H1 (cell line): ENCODE measurements at regions not wholly inside any gene's neighbourhood (a gene's known extent, or its start where the extent isn't known, plus 50 kb on each side); places are given as distances from the start of the nearest gene placed in this dataset.

Experiments used
- CTCF ChIA-PET: fragments of 300-600 bp; sonication (Branson Sonifier 250); formaldehyde crosslinking; loops from one replicate; lab custom pipeline; 2021; ENCODE audit not compliant: partially characterized antibody; lab: Charles Lee
- POLR2A ChIA-PET: fragments of 300-600 bp; sonication (Branson Sonifier 250); formaldehyde crosslinking; loops from one replicate; lab custom pipeline; 2021; ENCODE audit warnings: inconsistent platforms; ENCODE audit not compliant: partially characterized antibody; lab: Charles Lee
- DNase-seq, 2 experiments: peaks; one replicate each; pipeline versions ENCODE4 v3.0.0 to v3.0.0-alpha.2; 2010 to 2022; ENCODE audit warnings: low spot score in 2 of 2, low read depth in 1 of 2, mixed read lengths in 1 of 2
- FAIRE-seq: peaks from 2 replicates; lab custom pipeline; 2011; peaks lifted over from hg19 to GRCh38; lab: Jason Lieb, UNC
- H2AFZ ChIP-seq: 2 replicates; pipeline ENCODE4 v1.8.1; 2012; ENCODE audit warnings: low read length, inconsistent platforms
- H2AK5ac ChIP-seq: 2 replicates; pipeline ENCODE4 v1.6.1; 2013; ENCODE audit warnings: low read depth, low read length
- H2BK120ac ChIP-seq: replicated peaks from 2 replicates; pipeline ENCODE3; 2013; ENCODE audit warnings: low read depth, low read length, inconsistent platforms
- H2BK12ac ChIP-seq: 2 replicates; pipeline ENCODE4 v1.6.1; 2013; ENCODE audit warnings: low read depth, low read length
- H2BK15ac ChIP-seq: 2 replicates; pipeline ENCODE4 v1.6.1; 2013; ENCODE audit warnings: low read length
- H2BK20ac ChIP-seq: 2 replicates; pipeline ENCODE4 v1.6.1; 2013; ENCODE audit warnings: low read length
- H2BK5ac ChIP-seq: 2 replicates; pipeline ENCODE4 v1.6.1; 2013; ENCODE audit warnings: low read depth, low read length
- H3K14ac ChIP-seq: 2 replicates; pipeline ENCODE4 v1.6.1; 2013; ENCODE audit warnings: inconsistent platforms; ENCODE audit not compliant: insufficient read length
- H3K18ac ChIP-seq: 2 replicates; pipeline ENCODE4 v1.6.1; 2013; ENCODE audit warnings: low read length; ENCODE audit errors: extremely low read depth
- H3K23ac ChIP-seq: 2 replicates; pipeline ENCODE4 v1.6.1; 2013; ENCODE audit warnings: inconsistent platforms; ENCODE audit not compliant: insufficient read length
- H3K23me2 ChIP-seq: 2 replicates; pipeline ENCODE4 v1.6.1; 2013; ENCODE audit warnings: low read depth, low read length
- H3K27ac ChIP-seq: 2 replicates; pipeline ENCODE4 v1.6.1; 2011; ENCODE audit warnings: low read depth, low read length, inconsistent platforms
- H3K27me3 ChIP-seq, 4 experiments: replicated peaks in 1 of 4; 1 replicate in 1 of 4; 2 replicates in 3 of 4; pipeline versions ENCODE4 v1.6.1 to v1.8.1; 2011 to 2013; ENCODE audit warnings: low read length in 3 of 4, mild to moderate bottlenecking in 3 of 4, inconsistent platforms in 2 of 4, mixed read lengths in 2 of 4, moderate library complexity in 1 of 4; ENCODE audit not compliant: control insufficient read depth in 3 of 4, insufficient read depth in 3 of 4; ENCODE audit errors: extremely low read depth in 1 of 4
- H3K36me3 ChIP-seq, 4 experiments: 2 replicates each; pipeline versions ENCODE4 v1.6.1 to v1.8.1; 2011 to 2013; ENCODE audit warnings: mild to moderate bottlenecking in 4 of 4, low read length in 3 of 4, moderate library complexity in 2 of 4, control low read depth in 1 of 4, inconsistent platforms in 1 of 4; ENCODE audit not compliant: insufficient read depth in 4 of 4, control insufficient read depth in 2 of 4
- H3K4ac ChIP-seq: replicated peaks from 2 replicates; pipeline ENCODE3; 2013; ENCODE audit warnings: low read length, low read depth, mixed read lengths, inconsistent platforms; ENCODE audit not compliant: insufficient read length
- H3K4me1 ChIP-seq, 4 experiments: replicated peaks in 1 of 4; 1 replicate in 1 of 4; 2 replicates in 3 of 4; pipeline versions ENCODE4 v1.6.1 to v1.8.1; 2011 to 2013; ENCODE audit warnings: low read length in 3 of 4, inconsistent platforms in 2 of 4, mixed read lengths in 1 of 4; ENCODE audit not compliant: insufficient read depth in 4 of 4, control insufficient read depth in 3 of 4
- H3K4me2 ChIP-seq, 2 experiments: 2 replicates each; pipeline versions ENCODE4 v1.6.1 to v1.8.1; 2011 to 2013; ENCODE audit warnings: low read depth in 2 of 2, low read length in 2 of 2, control low read depth in 1 of 2, inconsistent platforms in 1 of 2, mild to moderate bottlenecking in 1 of 2; ENCODE audit not compliant: insufficient read depth in 1 of 2
- H3K4me3 ChIP-seq, 4 experiments: fragments of 200-600, 300-600 bp in 1 of 4; sonication (generic), shearing (Covaris generic), sonication (Bioruptor Twin) in 1 of 4; 2 replicates each; pipeline versions ENCODE4 v1.5.1 to v1.8.1; 2011 to 2016; ENCODE audit warnings: low read length in 4 of 4, low read depth in 3 of 4, control low read depth in 2 of 4, inconsistent platforms in 2 of 4, mild to moderate bottlenecking in 2 of 4, mixed read lengths in 1 of 4, moderate library complexity in 1 of 4; ENCODE audit not compliant: insufficient read depth in 2 of 4; ENCODE audit errors: extremely low read depth in 1 of 4
- H3K56ac ChIP-seq: replicated peaks from 2 replicates; pipeline ENCODE3; 2013; ENCODE audit warnings: low read depth, mild to moderate bottlenecking, mixed read lengths, low read length, inconsistent platforms; ENCODE audit not compliant: insufficient read length
- H3K79me1 ChIP-seq: 2 replicates; pipeline ENCODE4 v1.6.1; 2013; ENCODE audit warnings: low read depth, low read length, control low read depth
- H3K79me2 ChIP-seq, 2 experiments: 2 replicates each; pipeline versions ENCODE4 v1.6.1 to v1.8.1; 2012 to 2013; ENCODE audit warnings: low read length in 2 of 2, mild to moderate bottlenecking in 2 of 2, inconsistent platforms in 1 of 2; ENCODE audit not compliant: insufficient read depth in 2 of 2, control insufficient read depth in 1 of 2
- H3K9ac ChIP-seq, 4 experiments: replicated peaks in 1 of 4; 1 replicate in 1 of 4; 2 replicates in 3 of 4; pipeline versions ENCODE4 v1.6.1 to v1.8.1; 2011 to 2013; ENCODE audit warnings: low read depth in 3 of 4, low read length in 3 of 4, control low read depth in 2 of 4, mild to moderate bottlenecking in 2 of 4, moderate library complexity in 2 of 4, inconsistent platforms in 1 of 4; ENCODE audit errors: extremely low read depth in 1 of 4
- H3K9me3 ChIP-seq, 2 experiments: 2 replicates each; pipeline versions ENCODE4 v1.6.1 to v1.8.1; 2012 to 2013; ENCODE audit warnings: mild to moderate bottlenecking in 2 of 2, moderate library complexity in 2 of 2, control low read depth in 1 of 2, inconsistent platforms in 1 of 2, low read depth in 1 of 2, low read length in 1 of 2, mixed read lengths in 1 of 2; ENCODE audit not compliant: insufficient read depth in 2 of 2
- H4K20me1 ChIP-seq, 2 experiments: replicated peaks in 1 of 2; 2 replicates each; pipeline versions ENCODE3 to v1.8.1; 2011 to 2013; ENCODE audit warnings: inconsistent platforms in 2 of 2, low read length in 2 of 2, mild to moderate bottlenecking in 1 of 2; ENCODE audit not compliant: insufficient read depth in 2 of 2, control insufficient read depth in 1 of 2
- H4K5ac ChIP-seq: 2 replicates; pipeline ENCODE4 v1.6.1; 2013; ENCODE audit warnings: low read length, low read depth, mixed read lengths, inconsistent platforms; ENCODE audit not compliant: insufficient read length
- H4K8ac ChIP-seq: 2 replicates; pipeline ENCODE4 v1.8.0; 2013; ENCODE audit warnings: mild to moderate bottlenecking, moderate library complexity, low read length, inconsistent platforms; ENCODE audit not compliant: insufficient read depth; ENCODE audit errors: extremely low read depth
- H4K91ac ChIP-seq: replicated peaks from 2 replicates; pipeline ENCODE3; 2013; ENCODE audit warnings: low read length, mixed read lengths, inconsistent platforms; ENCODE audit not compliant: insufficient read length
- BACH1 ChIP-seq: IDR thresholded peaks from 2 replicates; pipeline ENCODE4 v1.6.1; 2012; ENCODE audit warnings: low read length, improper control_type of control experiment
- BCL11A ChIP-seq, 2 experiments: IDR thresholded peaks; one replicate each; pipeline ENCODE4 v1.6.1; 2011; ENCODE audit warnings: low read depth in 2 of 2, low read length in 2 of 2, mild to moderate bottlenecking in 2 of 2
- BRCA1 ChIP-seq: IDR thresholded peaks from 2 replicates; pipeline ENCODE4 v1.6.1; 2012; ENCODE audit warnings: low read depth, low read length, improper control_type of control experiment
- CBX5 ChIP-seq: fragments of 300-800, 300-1000 bp; sonication (generic); IDR thresholded peaks from 2 replicates; pipeline ENCODE4 v1.7.1; 2016; ENCODE audit warnings: antibody characterized with exemption, low read length, low read depth
- CBX8 ChIP-seq: fragments of 300-800, 300-1000 bp; sonication (generic); IDR thresholded peaks from 2 replicates; pipeline ENCODE4 v1.7.1; 2016; ENCODE audit warnings: low read depth, low read length, borderline replicate concordance
- CEBPB ChIP-seq: IDR thresholded peaks from 2 replicates; pipeline ENCODE4 v1.6.1; 2012; ENCODE audit warnings: low read depth, low read length
- CREB1 ChIP-seq: IDR thresholded peaks from 2 replicates; pipeline ENCODE4 v1.6.1; 2012; ENCODE audit warnings: inconsistent platforms
- E2F6 ChIP-seq: IDR thresholded peaks from 2 replicates; pipeline ENCODE4 v1.6.1; 2012; ENCODE audit warnings: inconsistent platforms
- JUN ChIP-seq: IDR thresholded peaks from 2 replicates; pipeline ENCODE4 v1.6.1; 2011; ENCODE audit warnings: low read depth, mild to moderate bottlenecking, improper control_type of control experiment, low read length
- JUND ChIP-seq: IDR thresholded peaks from 2 replicates; pipeline ENCODE4 v1.6.1; 2011; ENCODE audit warnings: mild to moderate bottlenecking, improper control_type of control experiment, low read length
- KDM1A ChIP-seq: fragments of 200-600, 300-600 bp; sonication (generic); IDR thresholded peaks from 2 replicates; pipeline ENCODE4 v1.7.1; 2016; ENCODE audit warnings: mild to moderate bottlenecking, low read length, borderline replicate concordance
- KDM5A ChIP-seq: fragments of 200-600 bp; IDR thresholded peaks from 2 replicates; pipeline ENCODE4 v1.7.1; 2012; ENCODE audit warnings: mild to moderate bottlenecking, low read length, inconsistent platforms, mixed read lengths
- PHF8 ChIP-seq: fragments of 200-600 bp; sonication (generic); conservative IDR thresholded peaks from 2 replicates; pipeline ENCODE4 v1.7.1; 2012; ENCODE audit warnings: low read depth, mild to moderate bottlenecking, inconsistent platforms, low read length, moderate library complexity
- SP2 ChIP-seq: IDR thresholded peaks from 2 replicates; pipeline ENCODE4 v1.6.1; 2012; ENCODE audit warnings: mild to moderate bottlenecking, low read length, inconsistent platforms
- SUZ12 ChIP-seq: fragments of 200-600 bp; sonication (generic); IDR thresholded peaks from 2 replicates; pipeline ENCODE4 v1.6.1; 2012; ENCODE audit warnings: mild to moderate bottlenecking, inconsistent platforms, low read length, moderate library complexity, mixed read lengths
- WGBS, 2 experiments: shearing (Covaris generic) in 1 of 2; methylation state at CpG; one replicate each; pipeline versions ENCODE4 v1.1.6 to v1.1.7; 2013 to 2015; ENCODE audit warnings: low lambda C conversion rate in 2 of 2, mixed read lengths in 2 of 2, inconsistent platforms in 1 of 2, low coverage in 1 of 2, missing lambda C conversion rate in 1 of 2; ENCODE audit not compliant: insufficient replicate concordance in 2 of 2, insufficient coverage in 1 of 2, insufficient read length in 1 of 2; ENCODE audit errors: extremely low coverage in 1 of 2, missing lambda C conversion rate in 1 of 2; 5-methylcytosine and 5-hydroxymethylcytosine counted together

- no peaks in the 10 kb centered on the region for H4K20me1 ChIP-seq
- ChIA-PET CTCF (interaction anchor here (0.7 to 1.1 kb wide), 2 partner anchors 8 to 13 kb away, joined by 3 read pairs; no protein-coding TSS in a partner anchor), POLR2A (interaction anchor here (0.9 kb wide), 1 partner anchor 9 kb away, joined by 4 read pairs; no protein-coding TSS in a partner anchor)
- H3K56ac ChIP-seq = no peak overlapping the region
- H4K5ac ChIP-seq = no peak overlapping the region
- H2BK20ac ChIP-seq = no peak overlapping the region
- no peak overlapping the region for H4K8ac ChIP-seq
- H3K14ac ChIP-seq = no peak overlapping the region
- no peaks in the 10 kb centered on the region for H3K9me3 ChIP-seq
- no peak overlapping the region for H2BK5ac ChIP-seq
- H3K79me2 ChIP-seq = no peaks in the 10 kb centered on the region
- 89% methylated on average over 4 of the region's 4 CpGs; no CpG with 5 or more reads in 1 of the 2 experiments for WGBS, 2 experiments
- H2BK120ac ChIP-seq = no peak overlapping the region
- H2BK12ac ChIP-seq = no peak overlapping the region
- no peak overlapping the region for H2AFZ ChIP-seq
- H3K79me1 ChIP-seq = no peaks in the 10 kb centered on the region
- DNase-seq (no peak), FAIRE-seq (no peak)
- no peak overlapping the region for H3K4ac ChIP-seq
- no peak overlapping the region for H3K18ac ChIP-seq
- H3K27me3 ChIP-seq = no peaks in the 10 kb centered on the region
- no peak overlapping the region for H2AK5ac ChIP-seq
- no peak overlapping the region for H2BK15ac ChIP-seq
- H3K4me2 ChIP-seq = no peak overlapping the region
- H3K4me1 ChIP-seq = peaks cover 0 to 3% (median 1%) of the 10 kb centered on the region in 4 experiments; a peak in 3 of 7 replicates
- no peaks in the 10 kb centered on the region for H3K36me3 ChIP-seq
- no peaks in the 10 kb centered on the region for H3K23me2 ChIP-seq
- no peak overlapping the region for H3K23ac ChIP-seq
- H3K4me3 ChIP-seq = no peak overlapping the region
- no peak overlapping the region for H3K27ac ChIP-seq
- no peak overlapping the region for H3K9ac ChIP-seq
- H4K91ac ChIP-seq = no peak overlapping the region
- TF ChIP-seq JUN = no peak
- no peak for TF ChIP-seq CREB1
- no peak for TF ChIP-seq BCL11A (IDR thresholded peaks at IDR 0.05; ENCODE audit: low read depth in 2 of 2, low read length in 2 of 2)
- no peak for TF ChIP-seq SUZ12
- TF ChIP-seq CBX5 = no peak
- no peak for TF ChIP-seq SP2
- no peak for TF ChIP-seq PHF8
- no peak for TF ChIP-seq CBX8
- TF ChIP-seq KDM5A = no peak
- TF ChIP-seq E2F6 = no peak
- no peak for TF ChIP-seq BACH1
- TF ChIP-seq CEBPB = no peak
- TF ChIP-seq BRCA1 = no peak
- no peak for TF ChIP-seq KDM1A
- TF ChIP-seq JUND = no peak
These were observed 154.6 kb downstream of the HIPK3 start for GRCh38 chr11:33411751-33412150.
